ENCODE measurements at regions not wholly inside any gene's neighbourhood (a gene's known extent, or its start where the extent isn't known, plus 50 kb on each side); places are given as distances from the start of the nearest gene placed in this dataset.

- DNase-seq (ENCODE audit: extremely low read depth, insufficient read length), result no peak
- H3K4me3 ChIP-seq (replicated peaks; ENCODE audit: low read depth, low read length), result no peak overlapping the region
- H3K36me3 ChIP-seq (ENCODE audit: control insufficient read depth, insufficient read depth, low read length), result no peaks in the 10 kb centered on the region
- H3K27me3 ChIP-seq (replicated peaks; ENCODE audit: control insufficient read depth, insufficient read depth, low read length), result no peaks in the 10 kb centered on the region
- TF ChIP-seq CTCF (IDR thresholded peaks at IDR 0.05; ENCODE audit: insufficient read depth, low read length, poor library complexity, severe bottlenecking), result no peak
Observed at GRCh38 chr2:57107353-57107752, 923.6 kb downstream of the CCDC85A start.

- no peak for DNase-seq (ENCODE audit: extremely low read depth, insufficient read length)
- Histone ChIP-seq H3K27me3 (replicated peaks; ENCODE audit: control insufficient read depth, insufficient read depth, low read length) (no peaks in the 10 kb centered on the region), H3K4me3 (replicated peaks; ENCODE audit: low read depth, low read length) (no peak overlapping the region), H3K36me3 (ENCODE audit: control insufficient read depth, insufficient read depth, low read length) (no peaks in the 10 kb centered on the region)
- no peak for TF ChIP-seq CTCF (IDR thresholded peaks at IDR 0.05; ENCODE audit: insufficient read depth, low read length, poor library complexity, severe bottlenecking)
Observed at GRCh38 chr2:57111531-57111930, 927.7 kb downstream of the CCDC85A start.

GRCh38 chr2:57119141-57119540, 927.5 kb upstream of the VRK2 start:
- Histone ChIP-seq H3K4me3 (replicated peaks; ENCODE audit: low read depth, low read length) (no peak overlapping the region), H3K27me3 (replicated peaks; ENCODE audit: control insufficient read depth, insufficient read depth, low read length) (no peaks in the 10 kb centered on the region), H3K36me3 (ENCODE audit: control insufficient read depth, insufficient read depth, low read length) (no peaks in the 10 kb centered on the region)
- no peak for DNase-seq (ENCODE audit: extremely low read depth, insufficient read length)
- TF ChIP-seq CTCF (IDR thresholded peaks at IDR 0.05; ENCODE audit: insufficient read depth, low read length, poor library complexity, severe bottlenecking), result no peak

- Histone ChIP-seq H3K36me3 (ENCODE audit: control insufficient read depth, insufficient read depth, low read length) (no peaks in the 10 kb centered on the region), H3K4me3 (replicated peaks; ENCODE audit: low read depth, low read length) (no peak overlapping the region), H3K27me3 (replicated peaks; ENCODE audit: control insufficient read depth, insufficient read depth, low read length) (no peaks in the 10 kb centered on the region)
- no peak for DNase-seq (ENCODE audit: extremely low read depth, insufficient read length)
- no peak for TF ChIP-seq CTCF (IDR thresholded peaks at IDR 0.05; ENCODE audit: insufficient read depth, low read length, poor library complexity, severe bottlenecking)
Observed at GRCh38 chr2:57126410-57126809, 920.2 kb upstream of the VRK2 start.

GRCh38 chr2:57139179-57139578, 907.4 kb upstream of the VRK2 start:
- Histone ChIP-seq H3K36me3 (ENCODE audit: control insufficient read depth, insufficient read depth, low read length) (no peaks in the 10 kb centered on the region), H3K4me3 (replicated peaks; ENCODE audit: low read depth, low read length) (no peak overlapping the region), H3K27me3 (replicated peaks; ENCODE audit: control insufficient read depth, insufficient read depth, low read length) (no peaks in the 10 kb centered on the region)
- no peak for DNase-seq (ENCODE audit: extremely low read depth, insufficient read length)
- TF ChIP-seq CTCF (IDR thresholded peaks at IDR 0.05; ENCODE audit: insufficient read depth, low read length, poor library complexity, severe bottlenecking), result no peak

GRCh38 chr2:57141269-57141668, 905.3 kb upstream of the VRK2 start:
- H3K36me3 ChIP-seq (ENCODE audit: control insufficient read depth, insufficient read depth, low read length), result no peaks in the 10 kb centered on the region
- no peak overlapping the region for H3K4me3 ChIP-seq (replicated peaks; ENCODE audit: low read depth, low read length)
- DNase-seq (ENCODE audit: extremely low read depth, insufficient read length), result no peak
- H3K27me3 ChIP-seq (replicated peaks; ENCODE audit: control insufficient read depth, insufficient read depth, low read length), result no peaks in the 10 kb centered on the region
- no peak for TF ChIP-seq CTCF (IDR thresholded peaks at IDR 0.05; ENCODE audit: insufficient read depth, low read length, poor library complexity, severe bottlenecking)
